ENCODE measurements at regions not wholly inside any gene's neighbourhood (a gene's known extent, or its start where the extent isn't known, plus 50 kb on each side); places are given as distances from the start of the nearest gene placed in this dataset.
"Not testable (repeated sequence)": the region's sequence is repeated elsewhere in the genome, so short reads cannot be mapped to it uniquely, and the experiment has no call there.

- DNase-seq = no peak
Measured at GRCh38 chr2:23021311-23022120, 363.5 kb upstream of the KLHL29 start.

GRCh38 chr2:23023722-23024121, 361.3 kb upstream of the KLHL29 start:
- DNase-seq = no peak

- DNase-seq = no peak
Measured at GRCh38 chr2:23026671-23027070, 358.3 kb upstream of the KLHL29 start.

GRCh38 chr2:23027396-23027795, 357.6 kb upstream of the KLHL29 start:
- DNase-seq = no peak

GRCh38 chr2:23028106-23028505, 356.9 kb upstream of the KLHL29 start:
- no peak for DNase-seq

GRCh38 chr2:23029111-23029510, 355.9 kb upstream of the KLHL29 start:
- DNase-seq = no peak

- no peak for DNase-seq
Measured at GRCh38 chr2:23029951-23030350, 355.0 kb upstream of the KLHL29 start.

GRCh38 chr2:23034996-23035395, 350.0 kb upstream of the KLHL29 start:
- DNase-seq = no peak

- DNase-seq = no peak
Measured at GRCh38 chr2:23036629-23037028, 348.4 kb upstream of the KLHL29 start.

GRCh38 chr2:23037596-23037995, 347.4 kb upstream of the KLHL29 start:
- no peak for DNase-seq

GRCh38 chr2:23041443-23041842, 343.5 kb upstream of the KLHL29 start:
- DNase-seq = no peak

GRCh38 chr2:23042216-23042906, 342.6 kb upstream of the KLHL29 start:
- DNase-seq = no peak

- no peak for DNase-seq
Measured at GRCh38 chr2:23050388-23050787, 334.6 kb upstream of the KLHL29 start.

- DNase-seq = no peak
Measured at GRCh38 chr2:23053601-23054000, 331.4 kb upstream of the KLHL29 start.

- DNase-seq = no peak
Measured at GRCh38 chr2:23055251-23055650, 329.7 kb upstream of the KLHL29 start.

- DNase-seq = not testable (repeated sequence)
Measured at GRCh38 chr2:23056846-23057245, 328.1 kb upstream of the KLHL29 start.

GRCh38 chr2:23058435-23058834, 326.5 kb upstream of the KLHL29 start:
- no peak for DNase-seq

- no peak for DNase-seq
Measured at GRCh38 chr2:23065210-23065609, 319.8 kb upstream of the KLHL29 start.

GRCh38 chr2:23065936-23066335, 319.0 kb upstream of the KLHL29 start:
- no peak for DNase-seq

GRCh38 chr2:23066686-23067085, 318.3 kb upstream of the KLHL29 start:
- DNase-seq = no peak

GRCh38 chr2:23069156-23069555, 315.8 kb upstream of the KLHL29 start:
- no peak for DNase-seq

GRCh38 chr2:23069923-23070322, 315.1 kb upstream of the KLHL29 start:
- no peak for DNase-seq

- DNase-seq = no peak
Measured at GRCh38 chr2:23073056-23073455, 311.9 kb upstream of the KLHL29 start.

- DNase-seq = no peak
Measured at GRCh38 chr2:23073671-23074070, 311.3 kb upstream of the KLHL29 start.

- no peak for DNase-seq
Measured at GRCh38 chr2:23077596-23077995, 307.4 kb upstream of the KLHL29 start.

Data from NCI-H2171 treated with DMSO at 0.1 percent for 48 hours (cell line).